Lung (tissue), 11 donors: ENCODE measurements at regions not wholly inside any gene's neighbourhood (a gene's known extent, or its start where the extent isn't known, plus 50 kb on each side); places are given as distances from the start of the nearest gene placed in this dataset.

Source experiments
- ATAC-seq: fragments of 200-7000 bp; cut with Tn5 transposase; one replicate; pipeline ENCODE4 v1.9.1; 2020; ENCODE audit warnings: moderate number of reproducible peaks; ENCODE audit not compliant: insufficient read depth, low FRiP score
- DNase-seq, 3 donors: peaks; one replicate each; pipeline ENCODE4 v3.0.0-alpha.2; 2013 to 2017
- H3K27ac ChIP-seq, 2 donors: one replicate each; pipeline ENCODE4 v1.5.1; 2013; ENCODE audit warnings: mild to moderate bottlenecking in 2 of 2, moderate library complexity in 2 of 2, control low read depth in 1 of 2, inconsistent platforms in 1 of 2, low read depth in 1 of 2, low read length in 1 of 2
- H3K27me3 ChIP-seq, 3 donors: one replicate each; pipeline ENCODE4 v1.5.1; 2013; ENCODE audit warnings: low read length in 2 of 3; ENCODE audit not compliant: control insufficient read depth in 3 of 3, insufficient read depth in 3 of 3
- H3K36me3 ChIP-seq, 4 donors: one replicate each; pipeline ENCODE4 v1.5.1; 2013; ENCODE audit warnings: low read length in 4 of 4, mild to moderate bottlenecking in 1 of 4, moderate library complexity in 1 of 4; ENCODE audit not compliant: control insufficient read depth in 4 of 4, insufficient read depth in 4 of 4
- H3K4me1 ChIP-seq, 5 donors: one replicate each; pipeline ENCODE4 v1.5.1; 2013; ENCODE audit warnings: low read length in 5 of 5, mild to moderate bottlenecking in 2 of 5, moderate library complexity in 1 of 5; ENCODE audit not compliant: control insufficient read depth in 5 of 5, insufficient read depth in 5 of 5
- H3K4me3 ChIP-seq: one replicate; pipeline ENCODE4 v1.5.1; 2013; ENCODE audit warnings: mild to moderate bottlenecking, control low read depth, moderate library complexity
- H3K9ac ChIP-seq, 2 donors: one replicate each; pipeline ENCODE4 v1.5.1; 2013; ENCODE audit warnings: low read length in 2 of 2, control low read depth in 1 of 2; ENCODE audit not compliant: insufficient read depth in 1 of 2
- H3K9me3 ChIP-seq, 4 donors: one replicate each; pipeline ENCODE4 v1.5.1; 2013; ENCODE audit warnings: low read length in 3 of 4, mild to moderate bottlenecking in 1 of 4, moderate library complexity in 1 of 4; ENCODE audit not compliant: control insufficient read depth in 4 of 4, insufficient read depth in 3 of 4
- WGBS, 2 donors: extraction: QIAGEN DNeasy Blood & Tissue Kit; methylation state at CpG; one replicate each; pipeline ENCODE4 v1.1.7; 2013; 5-methylcytosine and 5-hydroxymethylcytosine counted together
- TF ChIP-seq, protein P1 (sequence below): IDR thresholded peaks from 2 replicates; pipeline ENCODE4 v1.5.1; 2012; ENCODE audit warnings: mild to moderate bottlenecking; ENCODE audit errors: control extremely low read depth, extremely low read depth
- donor health status: control.
- donor health status: control.
- donor health status: Bipolar disorder and iron deficiency.
- donor health status: healthy.
- donor health status: DM: yes; HTN: yes; CAD: no.

DNA sequence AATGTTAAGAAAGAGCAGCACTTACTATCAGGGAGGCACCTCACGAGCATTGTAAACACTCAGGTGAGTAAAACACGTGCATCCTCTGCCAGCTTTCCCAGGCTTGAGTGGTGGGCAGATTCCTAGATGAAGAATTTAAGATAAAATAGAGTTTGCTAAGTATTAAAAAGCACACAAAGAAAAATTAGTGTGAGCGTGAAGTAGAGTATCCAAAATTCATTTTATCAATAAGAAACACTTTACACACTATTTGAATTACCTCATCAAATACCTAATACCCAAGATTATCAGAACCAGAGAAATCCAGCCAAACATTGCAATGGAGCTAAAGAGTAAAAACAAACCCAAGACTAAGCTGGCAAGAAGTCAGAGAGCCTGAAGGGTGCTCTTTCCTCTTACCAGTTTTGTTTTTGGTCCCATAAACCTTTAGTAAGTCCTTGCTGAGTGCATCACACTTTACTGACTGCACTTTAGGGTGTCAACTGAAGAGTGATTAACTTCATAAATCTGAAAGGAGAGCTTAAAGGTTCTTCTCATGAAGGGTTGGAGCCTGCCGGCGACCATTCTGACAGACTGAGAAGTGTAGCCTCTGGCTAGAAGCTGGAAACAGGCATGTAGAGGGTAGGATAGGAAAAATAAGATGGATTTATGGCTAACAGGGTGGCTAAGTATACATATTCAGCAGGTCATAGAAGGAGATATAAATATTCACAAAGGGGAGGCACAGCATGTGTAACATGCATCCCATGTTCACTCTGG lies 151.1 kb downstream of the SLC7A11 start:
- TF ChIP-seq, protein P1, sequence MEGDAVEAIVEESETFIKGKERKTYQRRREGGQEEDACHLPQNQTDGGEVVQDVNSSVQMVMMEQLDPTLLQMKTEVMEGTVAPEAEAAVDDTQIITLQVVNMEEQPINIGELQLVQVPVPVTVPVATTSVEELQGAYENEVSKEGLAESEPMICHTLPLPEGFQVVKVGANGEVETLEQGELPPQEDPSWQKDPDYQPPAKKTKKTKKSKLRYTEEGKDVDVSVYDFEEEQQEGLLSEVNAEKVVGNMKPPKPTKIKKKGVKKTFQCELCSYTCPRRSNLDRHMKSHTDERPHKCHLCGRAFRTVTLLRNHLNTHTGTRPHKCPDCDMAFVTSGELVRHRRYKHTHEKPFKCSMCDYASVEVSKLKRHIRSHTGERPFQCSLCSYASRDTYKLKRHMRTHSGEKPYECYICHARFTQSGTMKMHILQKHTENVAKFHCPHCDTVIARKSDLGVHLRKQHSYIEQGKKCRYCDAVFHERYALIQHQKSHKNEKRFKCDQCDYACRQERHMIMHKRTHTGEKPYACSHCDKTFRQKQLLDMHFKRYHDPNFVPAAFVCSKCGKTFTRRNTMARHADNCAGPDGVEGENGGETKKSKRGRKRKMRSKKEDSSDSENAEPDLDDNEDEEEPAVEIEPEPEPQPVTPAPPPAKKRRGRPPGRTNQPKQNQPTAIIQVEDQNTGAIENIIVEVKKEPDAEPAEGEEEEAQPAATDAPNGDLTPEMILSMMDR: no peak
- peak overlapping the region in 1 of 2 donors; percentile 57 for H3K9ac ChIP-seq
- no peaks in the 10 kb centered on the region for H3K9me3 ChIP-seq
- DNase-seq (peak; percentile 23 to 56 (median 26)), ATAC-seq (no peak)
- 54 to 64% methylated on average over 5 of the region's 5 CpGs for WGBS, 2 donors
- no peaks in the 10 kb centered on the region for H3K36me3 ChIP-seq
- H3K27ac ChIP-seq: no peak overlapping the region
- peaks cover 0 to 14% (median 0%) of the 10 kb centered on the region in 5 donors for H3K4me1 ChIP-seq
- no peaks in the 10 kb centered on the region for H3K27me3 ChIP-seq
- H3K4me3 ChIP-seq: no peak overlapping the region

- H3K9me3 ChIP-seq: no peaks in the 10 kb centered on the region
- H3K4me3 ChIP-seq: no peak overlapping the region
- TF ChIP-seq, protein P1: peak; percentile 42
- ATAC-seq (peak; percentile 95), DNase-seq (peak; percentile 74 to 90 (median 90))
- peaks cover 0 to 14% (median 0%) of the 10 kb centered on the region in 5 donors for H3K4me1 ChIP-seq
- H3K36me3 ChIP-seq: no peaks in the 10 kb centered on the region
- no peaks in the 10 kb centered on the region for H3K27me3 ChIP-seq
- H3K9ac ChIP-seq: peak overlapping the region in 1 of 2 donors; percentile 57
- WGBS, 2 donors: 30 to 42% methylated on average over 17 of the region's 17 CpGs
- H3K27ac ChIP-seq: no peak overlapping the region
Observed at GRCh38 chr4:138090150-138090917, 151.8 kb downstream of the SLC7A11 start.

DNA sequence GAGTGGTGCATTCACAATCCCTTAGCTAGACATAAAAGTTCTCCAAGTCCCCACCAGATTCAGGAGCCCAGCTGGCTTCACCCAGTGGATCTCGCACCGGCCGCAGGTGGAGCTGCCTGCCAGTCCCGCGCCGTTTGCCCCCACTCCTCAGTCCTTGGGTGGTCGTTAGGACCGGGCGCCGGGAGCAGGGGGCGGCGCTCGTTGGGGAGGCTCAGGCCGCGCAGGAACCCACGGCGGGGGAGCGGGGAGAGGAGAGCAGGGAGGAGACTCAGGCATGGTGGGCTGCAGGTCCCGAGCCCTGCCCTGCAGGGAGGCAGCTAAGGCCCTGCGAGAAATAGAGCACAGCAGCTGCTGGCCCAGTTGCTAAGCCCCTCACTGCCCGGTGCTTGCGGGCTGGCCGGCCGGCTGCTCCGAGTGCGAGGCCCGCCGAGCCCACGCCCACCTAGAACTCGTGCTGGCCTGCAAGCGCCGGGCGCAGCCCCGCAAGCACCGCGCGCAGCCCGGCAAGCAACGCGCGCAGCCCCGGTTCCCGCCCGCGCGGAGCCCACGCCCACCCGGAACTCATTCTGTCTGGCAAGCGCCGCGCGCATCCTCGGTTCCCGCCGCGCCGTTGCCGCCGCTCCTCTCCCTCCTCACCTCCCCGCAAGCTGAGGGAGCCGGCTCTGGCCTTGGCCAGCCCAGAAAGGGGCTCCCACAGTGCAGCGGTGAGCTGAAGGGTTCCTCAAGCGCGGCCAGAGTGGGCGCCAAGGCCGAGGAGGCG lies 153.5 kb downstream of the SLC7A11 start:
- ATAC-seq (no peak), DNase-seq (no peak)
- Histone ChIP-seq H3K9ac (no peak overlapping the region), H3K4me1 (peaks cover 0 to 14% (median 0%) of the 10 kb centered on the region in 5 donors), H3K27me3 (no peaks in the 10 kb centered on the region), H3K9me3 (no peaks in the 10 kb centered on the region), H3K27ac (no peak overlapping the region), H3K4me3 (no peak overlapping the region), H3K36me3 (no peaks in the 10 kb centered on the region)
- 97 to 98% methylated on average over 67 of the region's 67 CpGs for WGBS, 2 donors
- TF ChIP-seq, protein P1: no peak
